Activated CD4-positive, alpha-beta T cell treated with anti-CD3 and anti-CD28 coated beads for 1 hour (primary cell): ENCODE measurements at regions not wholly inside any gene's neighbourhood (a gene's known extent, or its start where the extent isn't known, plus 50 kb on each side); places are given as distances from the start of the nearest gene placed in this dataset.
"Not testable (repeated sequence)": the region's sequence is repeated elsewhere in the genome, so short reads cannot be mapped to it uniquely, and the experiment has no call there.

Source experiments
- DNase-seq: peaks from one replicate; pipeline ENCODE4 v3.0.0-alpha.2; 2020

GRCh38 chr12:76292891-76293290 is 55.3 kb downstream of the BBS10 start:
- not testable (repeated sequence) for DNase-seq

- DNase-seq: not testable (repeated sequence)
Observed at GRCh38 chr12:76292305-76292704, 55.9 kb downstream of the BBS10 start.

GRCh38 chr12:76290963-76291859 is 57.0 kb downstream of the BBS10 start:
- DNase-seq: no peak

- DNase-seq: no peak
Observed at GRCh38 chr12:76288218-76288617, 60.0 kb downstream of the BBS10 start.

GRCh38 chr12:76284816-76285750 is 63.1 kb downstream of the BBS10 start:
- no peak for DNase-seq

- no peak for DNase-seq
Observed at GRCh38 chr12:76282744-76283143, 65.5 kb downstream of the BBS10 start.

GRCh38 chr12:76277480-76277879 is 70.7 kb downstream of the BBS10 start:
- DNase-seq: no peak

- no peak for DNase-seq
Observed at GRCh38 chr12:76276499-76277151, 71.6 kb downstream of the BBS10 start.

GRCh38 chr12:76275511-76276093 is 72.6 kb downstream of the BBS10 start:
- no peak for DNase-seq

GRCh38 chr12:76274420-76275083 is 73.7 kb downstream of the BBS10 start:
- no peak for DNase-seq

GRCh38 chr12:76272287-76272686 is 75.9 kb downstream of the BBS10 start:
- DNase-seq: no peak

GRCh38 chr12:76270657-76271358 is 77.4 kb downstream of the BBS10 start:
- DNase-seq: no peak

GRCh38 chr12:76268267-76268666 is 79.9 kb downstream of the BBS10 start:
- no peak for DNase-seq

- DNase-seq: no peak
Observed at GRCh38 chr12:76266797-76267196, 81.4 kb downstream of the BBS10 start.

GRCh38 chr12:76265424-76266180 is 82.6 kb downstream of the BBS10 start:
- no peak for DNase-seq

- DNase-seq: no peak
Observed at GRCh38 chr12:76264611-76265012, 83.6 kb downstream of the BBS10 start.

GRCh38 chr12:76263696-76264095 is 84.5 kb downstream of the BBS10 start:
- no peak for DNase-seq

GRCh38 chr12:76260390-76260748 is 87.8 kb downstream of the BBS10 start:
- DNase-seq: no peak

- DNase-seq: no peak
Observed at GRCh38 chr12:76259660-76260389, 88.4 kb downstream of the BBS10 start.

GRCh38 chr12:76259106-76259505 is 89.1 kb downstream of the BBS10 start:
- DNase-seq: no peak
